H1 (cell line): ENCODE measurements at regions not wholly inside any gene's neighbourhood (a gene's known extent, or its start where the extent isn't known, plus 50 kb on each side); places are given as distances from the start of the nearest gene placed in this dataset.

ENCODE experiments used
- CTCF ChIA-PET: fragments of 300-600 bp; sonication (Branson Sonifier 250); formaldehyde crosslinking; loops from one replicate; lab custom pipeline; 2021; ENCODE audit not compliant: partially characterized antibody; lab: Charles Lee
- POLR2A ChIA-PET: fragments of 300-600 bp; sonication (Branson Sonifier 250); formaldehyde crosslinking; loops from one replicate; lab custom pipeline; 2021; ENCODE audit warnings: inconsistent platforms; ENCODE audit not compliant: partially characterized antibody; lab: Charles Lee
- DNase-seq, 2 experiments: peaks; one replicate each; pipeline versions ENCODE4 v3.0.0 to v3.0.0-alpha.2; 2010 to 2022; ENCODE audit warnings: low spot score in 2 of 2, low read depth in 1 of 2, mixed read lengths in 1 of 2
- FAIRE-seq: peaks from 2 replicates; lab custom pipeline; 2011; peaks lifted over from hg19 to GRCh38; lab: Jason Lieb, UNC
- H2AFZ ChIP-seq: 2 replicates; pipeline ENCODE4 v1.8.1; 2012; ENCODE audit warnings: low read length, inconsistent platforms
- H2AK5ac ChIP-seq: 2 replicates; pipeline ENCODE4 v1.6.1; 2013; ENCODE audit warnings: low read depth, low read length
- H2BK120ac ChIP-seq: replicated peaks from 2 replicates; pipeline ENCODE3; 2013; ENCODE audit warnings: low read depth, low read length, inconsistent platforms
- H2BK12ac ChIP-seq: 2 replicates; pipeline ENCODE4 v1.6.1; 2013; ENCODE audit warnings: low read depth, low read length
- H2BK15ac ChIP-seq: 2 replicates; pipeline ENCODE4 v1.6.1; 2013; ENCODE audit warnings: low read length
- H2BK20ac ChIP-seq: 2 replicates; pipeline ENCODE4 v1.6.1; 2013; ENCODE audit warnings: low read length
- H2BK5ac ChIP-seq: 2 replicates; pipeline ENCODE4 v1.6.1; 2013; ENCODE audit warnings: low read depth, low read length
- H3K14ac ChIP-seq: 2 replicates; pipeline ENCODE4 v1.6.1; 2013; ENCODE audit warnings: inconsistent platforms; ENCODE audit not compliant: insufficient read length
- H3K18ac ChIP-seq: 2 replicates; pipeline ENCODE4 v1.6.1; 2013; ENCODE audit warnings: low read length; ENCODE audit errors: extremely low read depth
- H3K23ac ChIP-seq: 2 replicates; pipeline ENCODE4 v1.6.1; 2013; ENCODE audit warnings: inconsistent platforms; ENCODE audit not compliant: insufficient read length
- H3K23me2 ChIP-seq: 2 replicates; pipeline ENCODE4 v1.6.1; 2013; ENCODE audit warnings: low read depth, low read length
- H3K27ac ChIP-seq: 2 replicates; pipeline ENCODE4 v1.6.1; 2011; ENCODE audit warnings: low read depth, low read length, inconsistent platforms
- H3K27me3 ChIP-seq, 4 experiments: replicated peaks in 1 of 4; 1 replicate in 1 of 4; 2 replicates in 3 of 4; pipeline versions ENCODE4 v1.6.1 to v1.8.1; 2011 to 2013; ENCODE audit warnings: low read length in 3 of 4, mild to moderate bottlenecking in 3 of 4, inconsistent platforms in 2 of 4, mixed read lengths in 2 of 4, moderate library complexity in 1 of 4; ENCODE audit not compliant: control insufficient read depth in 3 of 4, insufficient read depth in 3 of 4; ENCODE audit errors: extremely low read depth in 1 of 4
- H3K36me3 ChIP-seq, 4 experiments: 2 replicates each; pipeline versions ENCODE4 v1.6.1 to v1.8.1; 2011 to 2013; ENCODE audit warnings: mild to moderate bottlenecking in 4 of 4, low read length in 3 of 4, moderate library complexity in 2 of 4, control low read depth in 1 of 4, inconsistent platforms in 1 of 4; ENCODE audit not compliant: insufficient read depth in 4 of 4, control insufficient read depth in 2 of 4
- H3K4ac ChIP-seq: replicated peaks from 2 replicates; pipeline ENCODE3; 2013; ENCODE audit warnings: low read length, low read depth, mixed read lengths, inconsistent platforms; ENCODE audit not compliant: insufficient read length
- H3K4me1 ChIP-seq, 4 experiments: replicated peaks in 1 of 4; 1 replicate in 1 of 4; 2 replicates in 3 of 4; pipeline versions ENCODE4 v1.6.1 to v1.8.1; 2011 to 2013; ENCODE audit warnings: low read length in 3 of 4, inconsistent platforms in 2 of 4, mixed read lengths in 1 of 4; ENCODE audit not compliant: insufficient read depth in 4 of 4, control insufficient read depth in 3 of 4
- H3K4me2 ChIP-seq, 2 experiments: 2 replicates each; pipeline versions ENCODE4 v1.6.1 to v1.8.1; 2011 to 2013; ENCODE audit warnings: low read depth in 2 of 2, low read length in 2 of 2, control low read depth in 1 of 2, inconsistent platforms in 1 of 2, mild to moderate bottlenecking in 1 of 2; ENCODE audit not compliant: insufficient read depth in 1 of 2
- H3K4me3 ChIP-seq, 4 experiments: fragments of 200-600, 300-600 bp in 1 of 4; sonication (generic), shearing (Covaris generic), sonication (Bioruptor Twin) in 1 of 4; 2 replicates each; pipeline versions ENCODE4 v1.5.1 to v1.8.1; 2011 to 2016; ENCODE audit warnings: low read length in 4 of 4, low read depth in 3 of 4, control low read depth in 2 of 4, inconsistent platforms in 2 of 4, mild to moderate bottlenecking in 2 of 4, mixed read lengths in 1 of 4, moderate library complexity in 1 of 4; ENCODE audit not compliant: insufficient read depth in 2 of 4; ENCODE audit errors: extremely low read depth in 1 of 4
- H3K56ac ChIP-seq: replicated peaks from 2 replicates; pipeline ENCODE3; 2013; ENCODE audit warnings: low read depth, mild to moderate bottlenecking, mixed read lengths, low read length, inconsistent platforms; ENCODE audit not compliant: insufficient read length
- H3K79me1 ChIP-seq: 2 replicates; pipeline ENCODE4 v1.6.1; 2013; ENCODE audit warnings: low read depth, low read length, control low read depth
- H3K79me2 ChIP-seq, 2 experiments: 2 replicates each; pipeline versions ENCODE4 v1.6.1 to v1.8.1; 2012 to 2013; ENCODE audit warnings: low read length in 2 of 2, mild to moderate bottlenecking in 2 of 2, inconsistent platforms in 1 of 2; ENCODE audit not compliant: insufficient read depth in 2 of 2, control insufficient read depth in 1 of 2
- H3K9ac ChIP-seq, 4 experiments: replicated peaks in 1 of 4; 1 replicate in 1 of 4; 2 replicates in 3 of 4; pipeline versions ENCODE4 v1.6.1 to v1.8.1; 2011 to 2013; ENCODE audit warnings: low read depth in 3 of 4, low read length in 3 of 4, control low read depth in 2 of 4, mild to moderate bottlenecking in 2 of 4, moderate library complexity in 2 of 4, inconsistent platforms in 1 of 4; ENCODE audit errors: extremely low read depth in 1 of 4
- H3K9me3 ChIP-seq, 2 experiments: 2 replicates each; pipeline versions ENCODE4 v1.6.1 to v1.8.1; 2012 to 2013; ENCODE audit warnings: mild to moderate bottlenecking in 2 of 2, moderate library complexity in 2 of 2, control low read depth in 1 of 2, inconsistent platforms in 1 of 2, low read depth in 1 of 2, low read length in 1 of 2, mixed read lengths in 1 of 2; ENCODE audit not compliant: insufficient read depth in 2 of 2
- H4K20me1 ChIP-seq, 2 experiments: replicated peaks in 1 of 2; 2 replicates each; pipeline versions ENCODE3 to v1.8.1; 2011 to 2013; ENCODE audit warnings: inconsistent platforms in 2 of 2, low read length in 2 of 2, mild to moderate bottlenecking in 1 of 2; ENCODE audit not compliant: insufficient read depth in 2 of 2, control insufficient read depth in 1 of 2
- H4K5ac ChIP-seq: 2 replicates; pipeline ENCODE4 v1.6.1; 2013; ENCODE audit warnings: low read length, low read depth, mixed read lengths, inconsistent platforms; ENCODE audit not compliant: insufficient read length
- H4K8ac ChIP-seq: 2 replicates; pipeline ENCODE4 v1.8.0; 2013; ENCODE audit warnings: mild to moderate bottlenecking, moderate library complexity, low read length, inconsistent platforms; ENCODE audit not compliant: insufficient read depth; ENCODE audit errors: extremely low read depth
- H4K91ac ChIP-seq: replicated peaks from 2 replicates; pipeline ENCODE3; 2013; ENCODE audit warnings: low read length, mixed read lengths, inconsistent platforms; ENCODE audit not compliant: insufficient read length
- BACH1 ChIP-seq: IDR thresholded peaks from 2 replicates; pipeline ENCODE4 v1.6.1; 2012; ENCODE audit warnings: low read length, improper control_type of control experiment
- BCL11A ChIP-seq, 2 experiments: IDR thresholded peaks; one replicate each; pipeline ENCODE4 v1.6.1; 2011; ENCODE audit warnings: low read depth in 2 of 2, low read length in 2 of 2, mild to moderate bottlenecking in 2 of 2
- CHD1 ChIP-seq: IDR thresholded peaks from 2 replicates; pipeline ENCODE4 v1.6.1; 2012; ENCODE audit warnings: low read depth, low read length, improper control_type of control experiment
- EP300 ChIP-seq, 2 experiments: IDR thresholded peaks; 1 replicate in 1 of 2; 2 replicates in 1 of 2; pipeline ENCODE4 v1.6.1; 2011 to 2012; ENCODE audit warnings: low read depth in 2 of 2, low read length in 2 of 2, mild to moderate bottlenecking in 2 of 2, borderline replicate concordance in 1 of 2, inconsistent platforms in 1 of 2, moderate library complexity in 1 of 2
- EZH2 ChIP-seq: fragments of 200-600 bp; sonication (generic); IDR thresholded peaks from 2 replicates; pipeline ENCODE4 v1.7.1; 2012; ENCODE audit warnings: low read depth, mild to moderate bottlenecking, moderate library complexity, low read length, inconsistent platforms; ENCODE audit not compliant: severe bottlenecking
- FOSL1 ChIP-seq: IDR thresholded peaks from 2 replicates; pipeline ENCODE4 v1.6.1; 2011; ENCODE audit warnings: mild to moderate bottlenecking, low read depth, low read length, moderate library complexity; ENCODE audit not compliant: insufficient read depth
- GABPA ChIP-seq: IDR thresholded peaks from 2 replicates; pipeline ENCODE4 v1.6.1; 2011; ENCODE audit warnings: mild to moderate bottlenecking, low read length, moderate library complexity, borderline replicate concordance; ENCODE audit not compliant: insufficient read depth
- GTF2F1 ChIP-seq: IDR thresholded peaks from 2 replicates; pipeline ENCODE4 v1.6.1; 2012; ENCODE audit warnings: low read depth, low read length, improper control_type of control experiment, borderline replicate concordance
- HDAC6 ChIP-seq: IDR thresholded peaks from one replicate; pipeline ENCODE4 v1.7.1; 2012; ENCODE audit warnings: low read depth, mild to moderate bottlenecking, inconsistent platforms, low read length, moderate library complexity
- NRF1 ChIP-seq: IDR thresholded peaks from 2 replicates; pipeline ENCODE4 v1.6.1; 2011; ENCODE audit warnings: mild to moderate bottlenecking, low read depth, low read length, improper control_type of control experiment
- RFX5 ChIP-seq: IDR thresholded peaks from 2 replicates; pipeline ENCODE4 v1.6.1; 2011; ENCODE audit warnings: low read depth, low read length, improper control_type of control experiment, borderline replicate concordance
- SAP30 ChIP-seq: fragments of 300-600 bp; sonication (generic); IDR thresholded peaks from 2 replicates; pipeline ENCODE4 v1.7.1; 2012; ENCODE audit warnings: low read length, moderate library complexity, mild to moderate bottlenecking, inconsistent platforms; ENCODE audit not compliant: insufficient read depth, insufficient replicate concordance
- SP1 ChIP-seq: IDR thresholded peaks from 2 replicates; pipeline ENCODE4 v1.6.1; 2011; ENCODE audit warnings: low read depth, low read length
- WGBS, 2 experiments: shearing (Covaris generic) in 1 of 2; methylation state at CpG; one replicate each; pipeline versions ENCODE4 v1.1.6 to v1.1.7; 2013 to 2015; ENCODE audit warnings: low lambda C conversion rate in 2 of 2, mixed read lengths in 2 of 2, inconsistent platforms in 1 of 2, low coverage in 1 of 2, missing lambda C conversion rate in 1 of 2; ENCODE audit not compliant: insufficient replicate concordance in 2 of 2, insufficient coverage in 1 of 2, insufficient read length in 1 of 2; ENCODE audit errors: extremely low coverage in 1 of 2, missing lambda C conversion rate in 1 of 2; 5-methylcytosine and 5-hydroxymethylcytosine counted together

DNA sequence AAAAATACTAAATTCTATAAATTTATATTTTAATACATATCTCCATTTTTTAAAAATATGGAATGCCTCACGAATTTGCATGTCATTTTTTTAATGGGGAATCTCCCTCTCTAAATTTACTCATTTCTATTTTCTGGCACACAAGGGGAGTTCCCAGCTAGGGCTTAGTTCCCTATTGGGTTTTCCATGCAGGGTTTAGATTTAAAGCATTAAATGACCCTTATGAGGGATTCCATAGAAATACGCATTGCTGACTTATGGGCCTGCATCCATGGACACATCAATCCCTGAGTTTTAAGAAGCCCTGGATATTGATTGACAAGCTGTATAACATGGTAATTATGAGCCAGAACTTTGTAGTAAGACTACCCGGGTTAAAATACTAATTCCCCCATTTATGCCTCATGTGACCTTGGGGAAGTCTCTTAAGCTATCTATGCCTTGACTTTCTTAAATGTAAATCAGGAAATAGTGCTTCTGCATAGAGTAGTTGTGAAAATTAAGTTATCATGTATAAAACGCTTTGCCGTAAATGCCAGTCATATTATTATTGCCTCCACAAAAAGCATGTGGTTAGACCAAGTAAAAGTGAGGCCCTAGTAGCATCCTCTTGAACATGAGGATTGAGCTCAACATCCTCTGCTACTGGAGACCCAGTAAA lies 78.8 kb upstream of the ANKRD1 start:
- Histone ChIP-seq H2BK15ac (no peak overlapping the region), H3K4ac (no peak overlapping the region), H3K79me2 (no peaks in the 10 kb centered on the region), H3K79me1 (no peaks in the 10 kb centered on the region), H4K20me1 (no peaks in the 10 kb centered on the region), H3K4me3 (no peak overlapping the region), H2AK5ac (no peak overlapping the region), H3K9me3 (no peaks in the 10 kb centered on the region; a peak in 1 of 4 replicates), H3K4me2 (no peak overlapping the region), H3K27ac (no peak overlapping the region), H2BK12ac (no peak overlapping the region), H2BK20ac (no peak overlapping the region), H2BK5ac (no peak overlapping the region), H2BK120ac (no peak overlapping the region), H3K18ac (no peak overlapping the region), H4K8ac (no peak overlapping the region), H3K27me3 (peaks cover 0 to 2% (median under 1%) of the 10 kb centered on the region in 4 experiments; a peak in 2 of 7 replicates), H3K23ac (no peak overlapping the region), H3K23me2 (no peaks in the 10 kb centered on the region), H3K4me1 (no peaks in the 10 kb centered on the region), H3K9ac (no peak overlapping the region), H3K56ac (no peak overlapping the region), H3K36me3 (no peaks in the 10 kb centered on the region), H3K14ac (no peak overlapping the region), H4K91ac (no peak overlapping the region), H2AFZ (no peak overlapping the region), H4K5ac (no peak overlapping the region)
- DNase-seq: no peak
- no peak for FAIRE-seq
- POLR2A ChIA-PET: no interaction called here
- WGBS, 2 experiments: 92% methylated on average over 5 of the region's 5 CpGs; no CpG with 5 or more reads in 1 of the 2 experiments
- CTCF ChIA-PET: interaction anchor here (0.8 to 3.7 kb wide), 10 partner anchors 10 to 252 kb away, joined by 3 to 18 read pairs (median 4); no protein-coding TSS in a partner anchor
- no peak for TF ChIP-seq EP300 (IDR thresholded peaks at IDR 0.05; ENCODE audit: borderline replicate concordance in 1 of 2, low read depth in 2 of 2, low read length in 2 of 2)
- no peak for TF ChIP-seq NRF1
- TF ChIP-seq EZH2: no peak
- TF ChIP-seq RFX5: no peak
- no peak for TF ChIP-seq GTF2F1
- no peak for TF ChIP-seq FOSL1
- TF ChIP-seq BACH1: no peak
- no peak for TF ChIP-seq SP1
- TF ChIP-seq BCL11A (IDR thresholded peaks at IDR 0.05; ENCODE audit: low read depth in 2 of 2, low read length in 2 of 2): no peak
- TF ChIP-seq GABPA: no peak
- TF ChIP-seq CHD1: no peak
- TF ChIP-seq HDAC6: no peak
- no peak for TF ChIP-seq SAP30
